Thyroid gland (tissue), 4 donors: ENCODE measurements at regions not wholly inside any gene's neighbourhood (a gene's known extent, or its start where the extent isn't known, plus 50 kb on each side); places are given as distances from the start of the nearest gene placed in this dataset.

ENCODE experiments used
- CTCF ChIP-seq, 6 experiments: fragments of 200-600 bp in 3 of 6; fragments of 450-650 bp in 3 of 6; sonication (generic) in 3 of 6; IDR thresholded peaks; one replicate each; pipeline ENCODE4 v1.5.1; 2016 to 2019; ENCODE audit warnings: antibody characterized with exemption in 6 of 6, mild to moderate bottlenecking in 2 of 6, inconsistent platforms in 1 of 6, moderate library complexity in 1 of 6
- POLR2A ChIP-seq, 2 donors: fragments of 450-650 bp; IDR thresholded peaks; one replicate each; pipeline ENCODE4 v1.6.1; 2017; ENCODE audit warnings: antibody characterized with exemption in 2 of 2, mild to moderate bottlenecking in 2 of 2, moderate library complexity in 1 of 2

- TF ChIP-seq CTCF (IDR thresholded peaks at IDR 0.05): no peak
- no peak for TF ChIP-seq POLR2A (IDR thresholded peaks at IDR 0.05)
Measured at GRCh38 chr1:56300836-56301235, 278.5 kb downstream of the PLPP3 start.
